ENCODE measurements at regions not wholly inside any gene's neighbourhood (a gene's known extent, or its start where the extent isn't known, plus 50 kb on each side); places are given as distances from the start of the nearest gene placed in this dataset.
A peak's percentile ranks its signal among the peaks of the same experiment; 100 is the strongest.

- TF ChIP-seq AFF4 (CRISPR knock-in tag; IDR thresholded peaks at IDR 0.05; ENCODE audit: borderline replicate concordance): no peak
- TF ChIP-seq ERG (CRISPR knock-in tag; IDR thresholded peaks at IDR 0.05): no peak
- TF ChIP-seq NFYB (CRISPR knock-in tag; conservative IDR thresholded peaks at IDR 0.05; ENCODE audit: low read depth): no peak
- no peak for TF ChIP-seq STAT6 (CRISPR knock-in tag; conservative IDR thresholded peaks at IDR 0.05; ENCODE audit: low read depth)
- no peak for TF ChIP-seq GRHL2 (CRISPR knock-in tag; IDR thresholded peaks at IDR 0.05; ENCODE audit: insufficient replicate concordance, severe bottlenecking)
- TF ChIP-seq NR2C2 (CRISPR knock-in tag; IDR thresholded peaks at IDR 0.05): no peak
- TF ChIP-seq PRDM15 (CRISPR knock-in tag; IDR thresholded peaks at IDR 0.05): no peak
- no peak for TF ChIP-seq JAZF1 (CRISPR knock-in tag; IDR thresholded peaks at IDR 0.05)
- no peak for TF ChIP-seq NR1H2 (CRISPR knock-in tag; IDR thresholded peaks at IDR 0.05)
- no peak for TF ChIP-seq USF2 (CRISPR knock-in tag; IDR thresholded peaks at IDR 0.05)
Measured at GRCh38 chr2:177147093-177147694, 65.4 kb upstream of the HNRNPA3 start (continued).

GRCh38 chr2:177147834-177148445, 64.7 kb upstream of the HNRNPA3 start:
- peak; percentile 16; the same call in 1 of the 2 replicates for ATAC-seq
- peaks cover 9% of the 10 kb centered on the region; the same call in 1 of the 2 replicates for H3K27me3 Mint-ChIP-seq (ENCODE audit: low read depth)
- H3K9me3 Mint-ChIP-seq: no peaks in the 10 kb centered on the region
- ChIA-PET CTCF (interaction anchor here (0.7 to 4.1 kb wide), 65 partner anchors 9 to 1020 kb away, joined by 3 to 44 read pairs (median 6); partner anchors contain the start of gene HNRNPA3), POLR2A (interaction anchor here (1.0 kb wide), 1 partner anchor 331 kb away, joined by 4 read pairs; no protein-coding TSS in a partner anchor)
- H3K36me3 Mint-ChIP-seq: no peaks in the 10 kb centered on the region
- H3K4me1 Mint-ChIP-seq: peaks cover 31% of the 10 kb centered on the region
- DNase-seq (ENCODE audit: low spot score): no peak
- H3K27ac Mint-ChIP-seq: no peak overlapping the region
- peak overlapping the region; percentile 79 for H3K4me3 Mint-ChIP-seq
- TF ChIP-seq ZNF138 (CRISPR knock-in tag; conservative IDR thresholded peaks at IDR 0.05): no peak
- no peak for TF ChIP-seq EMX1 (CRISPR knock-in tag; IDR thresholded peaks at IDR 0.05)
- no peak for TF ChIP-seq ZNF396 (CRISPR knock-in tag; IDR thresholded peaks at IDR 0.05; ENCODE audit: borderline replicate concordance)
- no peak; the same call in 1 of the 2 replicates for TF ChIP-seq CREM (CRISPR knock-in tag; IDR thresholded peaks at IDR 0.05)
- no peak for TF ChIP-seq HMGXB4 (CRISPR knock-in tag; IDR thresholded peaks at IDR 0.05)
- TF ChIP-seq MAX (CRISPR knock-in tag; IDR thresholded peaks at IDR 0.05): no peak
- no peak for TF ChIP-seq TEAD1 (CRISPR knock-in tag; IDR thresholded peaks at IDR 0.05)
- no peak for TF ChIP-seq ETV6 (CRISPR knock-in tag; IDR thresholded peaks at IDR 0.05)
- TF ChIP-seq SMAD4 (CRISPR knock-in tag; IDR thresholded peaks at IDR 0.05): no peak
- no peak for TF ChIP-seq PRRX2 (CRISPR knock-in tag; IDR thresholded peaks at IDR 0.05)
- no peak for TF ChIP-seq CBFB (CRISPR knock-in tag; IDR thresholded peaks at IDR 0.05; ENCODE audit: low read depth)

All from WTC11 (cell line).